Mesothelial cell of epicardium (in vitro differentiated cells): ENCODE measurements at regions not wholly inside any gene's neighbourhood (a gene's known extent, or its start where the extent isn't known, plus 50 kb on each side); places are given as distances from the start of the nearest gene placed in this dataset.

ENCODE experiments used
- DNase-seq, 2 experiments: peaks; one replicate each; pipeline ENCODE4 v3.0.0; 2021; ENCODE audit warnings: low spot score in 2 of 2; ENCODE audit not compliant: unreplicated experiment in 2 of 2
- H3K27ac Mint-ChIP-seq: 2 replicates; pipeline ENCODE4 v1.8.0; 2021; ENCODE audit warnings: mixed read lengths
- H3K27me3 Mint-ChIP-seq: 2 replicates; pipeline ENCODE4 v1.8.0; 2021; ENCODE audit warnings: low read depth, mixed read lengths
- H3K36me3 Mint-ChIP-seq: 2 replicates; pipeline ENCODE4 v1.8.0; 2021; ENCODE audit warnings: mixed read lengths
- H3K4me1 Mint-ChIP-seq: 2 replicates; pipeline ENCODE4 v1.8.0; 2021; ENCODE audit warnings: mixed read lengths
- H3K4me3 Mint-ChIP-seq: 2 replicates; pipeline ENCODE4 v1.8.0; 2021; ENCODE audit warnings: mild to moderate bottlenecking, moderate library complexity, mixed read lengths
- H3K9me3 Mint-ChIP-seq: 2 replicates; pipeline ENCODE4 v1.8.0; 2021; ENCODE audit warnings: mixed read lengths
- CTCF ChIP-seq: fragments of 200-600 bp; sonication (generic); IDR thresholded peaks from one replicate; pipeline ENCODE4 v1.5.0; 2021; ENCODE audit warnings: antibody characterized with exemption; ENCODE audit not compliant: unreplicated experiment

- Mint-ChIP-seq H3K27me3 (no peaks in the 10 kb centered on the region), H3K4me1 (peaks cover 3% of the 10 kb centered on the region), H3K36me3 (no peaks in the 10 kb centered on the region), H3K9me3 (no peaks in the 10 kb centered on the region), H3K27ac (no peak overlapping the region), H3K4me3 (no peak overlapping the region)
- no peak for TF ChIP-seq CTCF
- DNase-seq, result no peak
Measured at GRCh38 chr2:4255491-4255890, 552.1 kb downstream of the DCDC2C start.

- no peaks in the 10 kb centered on the region for H3K9me3 Mint-ChIP-seq
- no peak for DNase-seq
- no peak for TF ChIP-seq CTCF
- no peak overlapping the region for H3K4me3 Mint-ChIP-seq
- H3K4me1 Mint-ChIP-seq, result peaks cover 3% of the 10 kb centered on the region
- H3K27ac Mint-ChIP-seq, result no peak overlapping the region
- H3K27me3 Mint-ChIP-seq, result no peaks in the 10 kb centered on the region
- H3K36me3 Mint-ChIP-seq, result no peaks in the 10 kb centered on the region
Measured at GRCh38 chr2:4256351-4256750, 553.0 kb downstream of the DCDC2C start.

GRCh38 chr2:4258563-4258962 lies 555.2 kb downstream of the DCDC2C start:
- no peaks in the 10 kb centered on the region for H3K36me3 Mint-ChIP-seq
- peaks cover 3% of the 10 kb centered on the region for H3K4me1 Mint-ChIP-seq
- no peaks in the 10 kb centered on the region for H3K9me3 Mint-ChIP-seq
- H3K27ac Mint-ChIP-seq, result no peak overlapping the region
- DNase-seq, result no peak
- no peaks in the 10 kb centered on the region for H3K27me3 Mint-ChIP-seq
- no peak overlapping the region for H3K4me3 Mint-ChIP-seq
- TF ChIP-seq CTCF, result no peak

GRCh38 chr2:4265936-4266335 lies 562.6 kb downstream of the DCDC2C start:
- H3K4me1 Mint-ChIP-seq, result no peaks in the 10 kb centered on the region
- no peak overlapping the region for H3K4me3 Mint-ChIP-seq
- H3K9me3 Mint-ChIP-seq, result no peaks in the 10 kb centered on the region
- no peak for TF ChIP-seq CTCF
- H3K27me3 Mint-ChIP-seq, result peaks cover 4% of the 10 kb centered on the region
- no peak overlapping the region for H3K27ac Mint-ChIP-seq
- H3K36me3 Mint-ChIP-seq, result no peaks in the 10 kb centered on the region
- no peak for DNase-seq

GRCh38 chr2:4269885-4270284 lies 566.5 kb downstream of the DCDC2C start:
- TF ChIP-seq CTCF, result no peak
- H3K27me3 Mint-ChIP-seq, result no peaks in the 10 kb centered on the region
- H3K9me3 Mint-ChIP-seq, result no peaks in the 10 kb centered on the region
- no peak for DNase-seq
- no peaks in the 10 kb centered on the region for H3K36me3 Mint-ChIP-seq
- no peak overlapping the region for H3K27ac Mint-ChIP-seq
- no peak overlapping the region for H3K4me3 Mint-ChIP-seq
- H3K4me1 Mint-ChIP-seq, result no peaks in the 10 kb centered on the region

GRCh38 chr2:4272261-4272858 lies 569.0 kb downstream of the DCDC2C start:
- DNase-seq, result no peak
- no peaks in the 10 kb centered on the region for H3K36me3 Mint-ChIP-seq
- no peak overlapping the region for H3K27ac Mint-ChIP-seq
- H3K4me3 Mint-ChIP-seq, result no peak overlapping the region
- peaks cover 12% of the 10 kb centered on the region for H3K27me3 Mint-ChIP-seq
- TF ChIP-seq CTCF, result no peak
- H3K9me3 Mint-ChIP-seq, result no peaks in the 10 kb centered on the region
- H3K4me1 Mint-ChIP-seq, result no peaks in the 10 kb centered on the region
